ENCODE measurements at regions not wholly inside any gene's neighbourhood (a gene's known extent, or its start where the extent isn't known, plus 50 kb on each side); places are given as distances from the start of the nearest gene placed in this dataset.

DNA sequence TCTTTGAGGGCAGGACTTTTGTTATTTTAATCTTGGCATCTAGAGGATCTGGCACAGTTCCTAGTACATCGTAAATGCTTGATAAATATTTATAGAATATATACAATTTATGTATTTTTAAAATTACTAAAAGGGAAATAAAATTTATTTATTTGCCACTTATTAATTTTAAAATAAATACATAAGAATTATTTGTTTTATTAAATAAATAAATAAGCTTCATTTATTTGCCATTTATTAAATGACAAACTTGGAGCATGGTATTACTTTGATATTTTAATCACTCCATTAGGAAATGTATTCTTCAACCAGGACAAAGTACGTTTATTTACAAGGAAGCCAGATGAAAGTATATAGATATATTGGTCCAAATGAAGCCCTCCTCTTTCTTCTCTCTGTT is 118.7 kb upstream of the LRIG3 start:
- no peaks in the 10 kb centered on the region for H3K27me3 ChIP-seq (ENCODE audit: insufficient read depth, low read length)

DNA sequence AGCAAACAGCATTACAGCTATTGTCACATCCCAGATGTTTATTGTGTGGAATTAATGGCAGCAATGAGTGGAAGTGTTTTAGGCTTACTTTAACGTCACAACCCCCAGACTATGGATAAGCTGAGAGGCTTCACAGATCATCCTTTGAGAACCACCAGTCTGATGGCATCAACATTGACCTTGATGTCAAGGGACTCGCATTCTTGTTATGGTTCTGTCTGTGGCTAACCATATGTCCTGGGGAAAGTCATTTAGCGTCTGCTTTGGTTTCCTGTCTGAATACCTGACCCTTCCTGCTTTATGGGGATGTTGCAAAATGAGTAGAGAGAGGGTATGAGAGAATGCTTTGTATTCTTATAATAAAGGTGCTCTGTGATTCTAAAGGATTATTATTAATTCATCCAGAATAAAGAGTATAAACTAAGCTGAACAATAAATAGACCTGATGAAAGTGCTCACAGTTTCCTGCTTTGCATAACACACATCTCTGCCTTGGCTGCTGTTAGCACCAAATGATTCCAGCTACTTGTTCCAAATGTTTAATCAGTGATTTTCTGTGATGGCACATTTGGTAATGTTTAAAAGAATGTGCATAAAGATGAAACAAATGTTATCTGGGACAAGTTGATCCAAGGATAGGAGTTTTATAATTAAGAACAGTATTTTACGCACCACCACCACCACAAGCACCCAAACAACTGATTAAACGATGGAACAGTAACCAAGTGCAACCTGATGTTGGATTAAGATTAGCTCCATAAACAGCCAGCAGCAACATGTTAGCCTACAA is 116.9 kb upstream of the LRIG3 start:
- Histone ChIP-seq H3K27me3 (ENCODE audit: insufficient read depth, low read length) (no peaks in the 10 kb centered on the region), H3K4me3 (ENCODE audit: low read length) (no peak overlapping the region), H3K4me1 (ENCODE audit: insufficient read depth, low read length) (no peaks in the 10 kb centered on the region), H3K9me3 (ENCODE audit: low read depth, low read length) (no peaks in the 10 kb centered on the region)

More for the DNA sequence above, 118.7 kb upstream of the LRIG3 start:
- H3K9me3 ChIP-seq (ENCODE audit: low read depth, low read length) = no peaks in the 10 kb centered on the region
- no peak overlapping the region for H3K4me3 ChIP-seq (ENCODE audit: low read length)
- H3K4me1 ChIP-seq (ENCODE audit: insufficient read depth, low read length) = no peaks in the 10 kb centered on the region

DNA sequence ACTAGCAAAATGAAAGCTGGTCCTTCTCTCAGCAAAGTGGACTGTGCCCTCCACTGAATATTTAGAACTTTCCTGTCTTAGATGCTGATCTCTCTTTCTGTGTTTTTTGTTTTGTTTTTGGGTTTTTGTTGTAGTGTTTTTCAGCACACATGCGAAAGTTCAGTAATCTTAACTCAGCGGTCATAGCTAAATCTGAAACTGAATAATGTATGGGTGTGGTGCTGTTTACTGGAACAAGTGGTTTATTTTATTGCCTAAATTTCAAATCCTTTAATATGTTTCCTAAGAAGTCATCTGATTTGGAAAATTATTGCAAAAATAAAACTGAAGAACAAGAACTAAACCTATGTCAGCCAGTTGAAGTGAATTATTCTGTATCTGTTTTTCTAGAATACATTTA is 116.0 kb upstream of the LRIG3 start:
- no peaks in the 10 kb centered on the region for H3K4me1 ChIP-seq (ENCODE audit: insufficient read depth, low read length)
- H3K27me3 ChIP-seq (ENCODE audit: insufficient read depth, low read length) = no peaks in the 10 kb centered on the region
- H3K4me3 ChIP-seq (ENCODE audit: low read length) = no peak overlapping the region
- H3K9me3 ChIP-seq (ENCODE audit: low read depth, low read length) = no peaks in the 10 kb centered on the region

DNA sequence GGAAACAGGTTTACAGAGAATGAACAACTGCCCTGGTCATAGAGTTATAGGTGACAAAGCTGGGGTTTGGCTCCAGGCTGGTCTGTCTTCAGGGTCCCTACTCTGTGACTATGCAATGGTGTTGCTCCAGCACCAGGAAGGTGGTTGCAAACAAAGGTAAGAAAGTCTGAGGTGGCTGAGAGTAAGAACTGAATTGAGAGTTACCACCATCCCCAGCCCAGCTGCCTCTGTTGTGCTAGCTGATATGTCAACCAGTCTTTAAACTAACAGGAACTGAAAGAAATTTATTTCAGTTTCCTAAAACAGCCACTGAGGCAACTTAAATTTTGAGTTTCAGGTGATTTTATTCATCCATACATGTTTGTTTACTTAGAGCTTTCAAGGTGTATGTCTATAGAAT is 111.0 kb upstream of the LRIG3 start:
- Histone ChIP-seq H3K4me1 (ENCODE audit: insufficient read depth, low read length) (no peaks in the 10 kb centered on the region), H3K4me3 (ENCODE audit: low read length) (no peak overlapping the region), H3K27me3 (ENCODE audit: insufficient read depth, low read length) (no peaks in the 10 kb centered on the region), H3K9me3 (ENCODE audit: low read depth, low read length) (no peaks in the 10 kb centered on the region)

DNA sequence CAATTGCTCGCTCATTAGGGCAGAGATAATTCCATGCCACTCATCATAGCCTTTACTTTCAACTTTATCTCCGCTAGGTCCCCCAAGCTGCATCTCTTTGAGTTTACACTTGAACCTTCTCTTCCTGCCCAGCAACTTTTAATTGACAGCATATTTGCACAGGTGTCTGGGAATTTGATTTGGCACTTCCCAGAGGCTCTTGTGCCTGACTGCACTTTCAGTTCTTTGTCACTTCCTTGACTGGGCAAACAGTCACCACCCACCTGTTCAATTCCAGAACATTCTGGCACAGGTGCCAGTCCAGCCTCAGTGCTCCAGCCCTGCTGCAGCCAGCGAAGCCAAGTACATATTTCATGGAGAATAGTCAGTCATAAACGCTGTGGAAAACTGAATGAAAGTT is 110.1 kb upstream of the LRIG3 start:
- Histone ChIP-seq H3K4me1 (ENCODE audit: insufficient read depth, low read length) (no peaks in the 10 kb centered on the region), H3K27me3 (ENCODE audit: insufficient read depth, low read length) (no peaks in the 10 kb centered on the region), H3K9me3 (ENCODE audit: low read depth, low read length) (no peaks in the 10 kb centered on the region), H3K4me3 (ENCODE audit: low read length) (no peak overlapping the region)

DNA sequence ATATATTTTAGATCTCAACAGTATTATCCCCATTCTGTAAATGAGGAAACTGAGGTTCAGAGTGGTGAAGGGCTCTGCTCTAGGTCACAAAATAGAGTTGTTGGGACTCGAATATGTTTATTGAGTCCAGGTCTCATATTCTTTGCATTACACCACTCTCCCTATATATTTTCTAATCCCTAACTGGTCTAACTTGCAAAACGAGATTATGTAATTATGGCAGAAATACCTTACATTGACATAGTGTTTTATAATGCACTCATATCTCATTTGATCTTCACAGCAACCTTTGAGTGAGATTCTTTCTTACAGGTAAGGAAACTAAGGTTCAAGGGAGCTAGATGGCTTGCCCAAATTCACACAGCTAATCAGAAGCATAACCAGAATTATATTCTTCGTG is 106.9 kb upstream of the LRIG3 start:
- no peaks in the 10 kb centered on the region for H3K4me1 ChIP-seq (ENCODE audit: insufficient read depth, low read length)
- no peak overlapping the region for H3K4me3 ChIP-seq (ENCODE audit: low read length)
- H3K9me3 ChIP-seq (ENCODE audit: low read depth, low read length) = no peaks in the 10 kb centered on the region
- no peaks in the 10 kb centered on the region for H3K27me3 ChIP-seq (ENCODE audit: insufficient read depth, low read length)

DNA sequence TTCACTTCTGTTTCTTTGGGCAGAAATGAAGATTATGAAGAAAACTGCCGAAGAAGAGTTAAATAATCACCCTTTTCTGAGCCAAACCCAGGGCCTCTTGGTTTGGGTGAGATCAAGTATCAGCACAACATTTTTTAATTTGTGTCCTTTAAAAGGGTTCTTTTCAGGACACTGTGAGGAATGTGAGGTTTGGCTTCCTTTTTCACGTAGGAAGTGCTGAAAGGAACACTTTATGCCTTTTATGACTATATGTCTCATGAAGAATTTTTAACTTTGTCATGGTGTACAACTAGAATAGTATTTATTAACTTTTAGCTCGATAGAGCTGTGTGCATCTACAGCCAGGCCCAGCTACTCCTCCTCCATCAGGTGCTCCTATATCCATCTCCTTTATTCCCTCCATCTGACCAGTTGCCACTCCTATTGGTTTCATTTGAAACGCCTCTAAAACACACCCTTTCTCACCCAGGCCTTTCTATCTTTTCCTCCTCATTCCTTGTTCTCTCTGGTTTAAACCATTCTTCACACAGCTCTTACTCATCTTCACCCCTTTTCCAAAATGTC is 103.6 kb upstream of the LRIG3 start:
- no peaks in the 10 kb centered on the region for H3K27me3 ChIP-seq (ENCODE audit: insufficient read depth, low read length)
- H3K4me1 ChIP-seq (ENCODE audit: insufficient read depth, low read length) = no peaks in the 10 kb centered on the region
- no peaks in the 10 kb centered on the region for H3K9me3 ChIP-seq (ENCODE audit: low read depth, low read length)

DNA sequence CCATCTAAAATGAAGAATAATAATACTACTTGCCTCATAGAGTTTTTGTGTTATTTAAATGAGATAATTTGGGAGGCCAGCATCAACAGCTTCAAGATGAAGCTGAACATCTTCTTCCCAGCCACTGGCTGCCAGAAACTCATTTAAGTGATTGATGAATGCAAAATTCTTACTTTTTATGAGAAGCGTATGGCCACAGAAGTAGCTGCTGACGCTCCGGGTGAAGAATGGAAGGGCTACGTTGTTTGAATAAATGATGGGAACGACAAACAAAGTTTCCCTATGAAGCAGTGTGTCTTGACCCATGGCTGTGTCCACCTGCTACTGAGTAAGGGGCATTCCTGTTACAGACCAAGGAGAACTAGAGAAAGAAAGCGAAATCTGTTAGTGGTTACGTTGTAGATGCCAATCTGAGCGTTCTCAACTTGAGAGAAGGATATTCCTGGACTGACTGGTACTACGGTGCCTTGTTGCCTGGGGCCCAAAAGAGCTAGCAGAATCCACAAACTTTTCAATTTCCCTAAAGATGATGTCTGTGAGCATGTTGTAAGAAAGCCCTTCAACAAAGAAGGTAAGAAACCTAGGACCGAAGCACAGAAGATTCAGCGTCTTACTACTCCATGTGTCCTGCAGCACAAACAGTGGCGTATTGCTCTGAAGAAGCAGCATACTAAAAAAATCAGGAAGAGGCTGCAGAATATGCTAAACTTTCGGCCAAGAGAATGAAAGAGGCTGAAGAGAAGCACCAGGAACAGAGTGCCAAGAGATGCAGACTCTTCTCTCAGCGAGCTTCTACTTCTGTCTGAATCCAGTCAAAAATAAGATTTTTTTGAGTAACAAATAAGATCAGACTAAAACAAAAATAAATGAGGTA is 100.0 kb upstream of the LRIG3 start:
- no peak overlapping the region for H3K4me3 ChIP-seq (ENCODE audit: low read length)
- H3K27me3 ChIP-seq (ENCODE audit: insufficient read depth, low read length) = no peaks in the 10 kb centered on the region
- H3K4me1 ChIP-seq (ENCODE audit: insufficient read depth, low read length) = no peaks in the 10 kb centered on the region
- no peaks in the 10 kb centered on the region for H3K9me3 ChIP-seq (ENCODE audit: low read depth, low read length)

More for the DNA sequence above, 103.6 kb upstream of the LRIG3 start:
- H3K4me3 ChIP-seq (ENCODE audit: low read length) = no peak overlapping the region

DNA sequence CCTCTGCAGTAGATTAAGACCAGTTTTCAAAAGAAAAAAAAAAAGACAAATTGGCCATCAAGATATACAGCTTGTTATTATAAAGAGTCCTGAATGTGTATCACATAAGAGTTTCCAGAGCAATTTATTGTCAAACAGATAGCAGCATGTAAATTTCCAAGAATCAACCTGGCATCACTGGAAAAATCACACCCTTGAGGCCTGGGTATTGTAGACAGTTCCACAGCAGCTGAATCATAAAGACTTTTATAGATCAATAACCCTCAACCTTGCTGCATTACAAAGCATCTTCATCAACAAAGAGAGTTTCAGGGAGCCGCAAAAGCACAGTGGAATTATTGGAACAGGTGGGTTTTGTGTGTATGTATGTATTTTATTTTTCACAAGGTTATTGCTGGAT is 94.6 kb upstream of the LRIG3 start:
- Histone ChIP-seq H3K4me3 (ENCODE audit: low read length) (no peak overlapping the region), H3K4me1 (ENCODE audit: insufficient read depth, low read length) (no peaks in the 10 kb centered on the region), H3K27me3 (ENCODE audit: insufficient read depth, low read length) (no peaks in the 10 kb centered on the region), H3K9me3 (ENCODE audit: low read depth, low read length) (no peaks in the 10 kb centered on the region)

DNA sequence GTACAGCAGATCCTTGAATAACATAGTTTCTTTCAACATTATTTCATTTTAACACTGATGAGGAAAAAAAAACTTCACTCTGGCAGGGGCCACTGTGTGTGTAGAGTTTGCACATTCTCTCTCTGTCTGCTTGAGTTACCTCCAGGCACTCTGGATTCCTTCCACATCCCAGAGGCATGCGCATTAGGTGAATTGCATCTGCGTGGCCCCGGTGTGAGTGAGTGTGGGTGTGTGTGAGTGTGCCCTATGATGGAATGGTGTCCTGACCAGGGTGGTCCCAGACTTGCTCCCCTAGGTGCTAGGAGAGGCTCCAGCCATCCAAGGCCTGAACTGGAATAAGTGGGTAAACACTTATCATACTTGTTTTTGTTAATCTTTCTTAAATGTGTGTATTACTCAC is 90.6 kb upstream of the LRIG3 start:
- no peaks in the 10 kb centered on the region for H3K27me3 ChIP-seq (ENCODE audit: insufficient read depth, low read length)
- H3K4me3 ChIP-seq (ENCODE audit: low read length) = no peak overlapping the region
- no peaks in the 10 kb centered on the region for H3K4me1 ChIP-seq (ENCODE audit: insufficient read depth, low read length)
- H3K9me3 ChIP-seq (ENCODE audit: low read depth, low read length) = no peaks in the 10 kb centered on the region

DNA sequence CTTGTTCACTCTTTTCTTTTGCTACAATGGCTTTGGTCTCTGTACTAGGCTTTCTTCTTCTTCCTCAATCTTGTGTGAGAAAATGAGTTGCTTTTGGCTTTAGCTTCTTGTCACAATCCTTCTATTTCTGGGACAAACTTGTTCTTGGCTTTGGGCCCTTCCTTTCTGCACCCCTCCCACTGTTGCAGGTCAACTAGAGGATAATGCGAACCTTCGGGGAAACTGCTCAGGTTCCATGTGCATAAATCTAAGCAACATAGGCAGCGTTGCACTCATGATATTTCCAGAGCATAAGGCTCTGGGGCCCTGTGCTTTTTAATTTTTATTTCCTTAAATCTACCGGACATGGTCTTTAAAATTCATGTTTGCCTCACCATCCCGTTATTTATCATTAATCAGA is 89.8 kb upstream of the LRIG3 start:
- Histone ChIP-seq H3K27me3 (ENCODE audit: insufficient read depth, low read length) (no peaks in the 10 kb centered on the region), H3K9me3 (ENCODE audit: low read depth, low read length) (no peaks in the 10 kb centered on the region), H3K4me1 (ENCODE audit: insufficient read depth, low read length) (no peaks in the 10 kb centered on the region), H3K4me3 (ENCODE audit: low read length) (no peak overlapping the region)

DNA sequence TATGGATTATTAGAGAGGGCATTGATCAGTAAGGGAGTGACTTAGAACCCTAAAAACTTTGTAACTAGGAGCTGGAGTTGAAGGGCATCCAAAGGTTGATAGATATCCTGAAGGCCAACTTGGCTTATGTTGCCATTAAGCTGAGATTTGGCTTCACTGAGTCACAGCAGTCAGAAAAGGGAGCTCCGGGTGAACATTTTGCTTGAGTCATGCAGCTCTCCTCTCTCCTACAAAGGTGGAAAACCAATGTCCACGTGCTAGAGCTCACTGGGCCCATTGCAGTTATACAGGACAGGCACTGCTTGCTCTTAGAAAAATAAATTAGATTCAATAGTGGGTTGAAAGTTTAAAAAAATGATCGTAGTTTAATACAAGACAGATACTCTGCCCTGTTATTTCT is 87.3 kb upstream of the LRIG3 start:
- Histone ChIP-seq H3K27me3 (ENCODE audit: insufficient read depth, low read length) (no peaks in the 10 kb centered on the region), H3K9me3 (ENCODE audit: low read depth, low read length) (no peaks in the 10 kb centered on the region)

DNA sequence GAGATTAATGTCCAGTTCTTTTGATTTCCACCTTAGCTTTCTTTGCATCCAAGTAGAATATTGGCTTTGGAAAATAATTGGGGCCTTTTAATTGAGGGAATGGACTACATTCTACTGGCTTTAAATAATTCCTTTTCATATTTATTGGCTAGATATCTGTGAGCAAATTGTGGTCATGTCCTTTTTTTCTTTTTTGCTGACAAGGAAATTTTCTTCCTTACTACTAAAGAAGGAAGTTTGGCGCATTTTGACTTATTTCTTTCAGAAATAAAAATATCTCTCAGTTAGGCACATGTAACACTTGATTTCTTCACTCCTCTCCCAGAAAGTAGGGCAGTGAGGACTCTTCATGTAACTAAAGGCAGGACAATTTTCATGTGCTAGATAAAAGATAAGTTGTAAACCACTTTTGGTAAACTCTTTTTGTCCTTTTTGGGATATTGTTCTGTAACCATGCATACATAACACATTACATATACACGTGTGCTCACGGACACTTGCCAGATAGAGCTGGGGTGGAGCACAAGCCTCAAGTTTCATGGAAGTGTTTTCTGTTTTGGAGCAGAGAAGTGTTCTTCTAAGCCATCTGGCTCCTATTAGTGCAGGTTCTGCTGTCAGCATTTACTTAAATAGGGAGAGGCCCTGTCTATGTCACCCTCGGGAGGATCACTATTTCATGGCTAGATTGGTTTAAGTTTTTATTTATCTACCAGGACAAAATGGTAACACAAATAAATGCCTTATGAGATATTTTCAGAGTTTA is 85.1 kb upstream of the LRIG3 start:
- no peaks in the 10 kb centered on the region for H3K4me1 ChIP-seq (ENCODE audit: insufficient read depth, low read length)
- H3K4me3 ChIP-seq (ENCODE audit: low read length) = no peak overlapping the region
- H3K27me3 ChIP-seq (ENCODE audit: insufficient read depth, low read length) = no peaks in the 10 kb centered on the region
- no peaks in the 10 kb centered on the region for H3K9me3 ChIP-seq (ENCODE audit: low read depth, low read length)

More for the DNA sequence above, 87.3 kb upstream of the LRIG3 start:
- no peaks in the 10 kb centered on the region for H3K4me1 ChIP-seq (ENCODE audit: insufficient read depth, low read length)
- H3K4me3 ChIP-seq (ENCODE audit: low read length) = no peak overlapping the region

DNA sequence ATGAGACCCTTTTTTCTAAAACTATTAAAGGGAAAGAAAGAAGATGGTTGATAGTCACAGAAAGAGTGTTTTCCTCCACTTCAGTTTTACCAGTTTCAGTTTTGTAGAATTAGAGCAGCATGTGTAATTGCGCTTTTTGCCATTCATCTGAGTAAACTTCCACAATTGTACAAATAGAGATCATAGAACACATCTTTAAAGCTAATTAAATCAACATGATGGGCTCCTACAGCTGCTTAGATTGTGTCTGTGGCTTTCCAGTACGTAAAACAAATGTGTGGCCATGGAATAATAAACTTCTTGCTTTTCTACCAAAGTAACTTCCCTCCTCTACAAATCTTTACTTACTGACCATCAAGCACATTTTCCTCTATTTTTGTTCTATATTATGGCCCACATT is 84.2 kb upstream of the LRIG3 start:
- no peaks in the 10 kb centered on the region for H3K27me3 ChIP-seq (ENCODE audit: insufficient read depth, low read length)
- H3K9me3 ChIP-seq (ENCODE audit: low read depth, low read length) = no peaks in the 10 kb centered on the region

More for the DNA sequence above, 84.2 kb upstream of the LRIG3 start:
- Histone ChIP-seq H3K4me3 (ENCODE audit: low read length) (no peak overlapping the region), H3K4me1 (ENCODE audit: insufficient read depth, low read length) (no peaks in the 10 kb centered on the region)
